ENCODE measurements at regions not wholly inside any gene's neighbourhood (a gene's known extent, or its start where the extent isn't known, plus 50 kb on each side); places are given as distances from the start of the nearest gene placed in this dataset.

GRCh38 chr10:111532139-111532538, 455.3 kb downstream of the ADRA2A start:
- Histone ChIP-seq H4K5ac (ENCODE audit: insufficient read length, low read depth, low read length) (no peak overlapping the region), H3K4me3 (ENCODE audit: extremely low read depth in 1 of 4, insufficient read depth in 2 of 4, low read depth in 3 of 4, low read length in 4 of 4) (no peak overlapping the region), H4K8ac (ENCODE audit: extremely low read depth, insufficient read depth, low read length) (no peak overlapping the region), H3K36me3 (ENCODE audit: control insufficient read depth in 2 of 4, insufficient read depth in 4 of 4, low read length in 3 of 4) (no peaks in the 10 kb centered on the region), H2AK5ac (ENCODE audit: low read depth, low read length) (no peak overlapping the region), H3K79me1 (ENCODE audit: low read depth, low read length) (no peaks in the 10 kb centered on the region), H2BK15ac (ENCODE audit: low read length) (no peak overlapping the region), H3K18ac (ENCODE audit: extremely low read depth, low read length) (no peak overlapping the region), H3K27ac (ENCODE audit: low read depth, low read length) (no peak overlapping the region), H3K4ac (replicated peaks; ENCODE audit: insufficient read length, low read depth, low read length) (no peak overlapping the region), H3K79me2 (ENCODE audit: control insufficient read depth in 1 of 2, insufficient read depth in 2 of 2, low read length in 2 of 2) (no peaks in the 10 kb centered on the region), H3K4me1 (replicated peaks in 1 of 4; ENCODE audit: control insufficient read depth in 3 of 4, insufficient read depth in 4 of 4, low read length in 3 of 4) (no peaks in the 10 kb centered on the region), H3K4me2 (ENCODE audit: insufficient read depth in 1 of 2, low read depth in 2 of 2, low read length in 2 of 2) (no peak overlapping the region), H2BK20ac (ENCODE audit: low read length) (no peak overlapping the region), H3K23me2 (ENCODE audit: low read depth, low read length) (no peaks in the 10 kb centered on the region), H2BK12ac (ENCODE audit: low read depth, low read length) (no peak overlapping the region), H3K9ac (replicated peaks in 1 of 4; ENCODE audit: extremely low read depth in 1 of 4, low read depth in 3 of 4, low read length in 3 of 4) (no peak overlapping the region), H3K14ac (ENCODE audit: insufficient read length) (no peak overlapping the region), H2AFZ (ENCODE audit: low read length) (no peak overlapping the region), H2BK120ac (replicated peaks; ENCODE audit: low read depth, low read length) (no peak overlapping the region), H3K23ac (ENCODE audit: insufficient read length) (no peak overlapping the region), H4K20me1 (replicated peaks in 1 of 2; ENCODE audit: control insufficient read depth in 1 of 2, insufficient read depth in 2 of 2, low read length in 2 of 2) (no peaks in the 10 kb centered on the region), H3K56ac (replicated peaks; ENCODE audit: insufficient read length, low read depth, low read length) (no peak overlapping the region), H4K91ac (replicated peaks; ENCODE audit: insufficient read length, low read length) (no peak overlapping the region), H2BK5ac (ENCODE audit: low read depth, low read length) (no peak overlapping the region), H3K27me3 (replicated peaks in 1 of 4; ENCODE audit: control insufficient read depth in 3 of 4, extremely low read depth in 1 of 4, insufficient read depth in 3 of 4, low read length in 3 of 4) (no peaks in the 10 kb centered on the region), H3K9me3 (ENCODE audit: insufficient read depth in 2 of 2, low read depth in 1 of 2, low read length in 1 of 2) (no peaks in the 10 kb centered on the region)
- ChIA-PET POLR2A (ENCODE audit: partially characterized antibody) (no interaction called here), CTCF (ENCODE audit: partially characterized antibody) (interaction anchor here (0.7 to 0.8 kb wide), 2 partner anchors 18 to 67 kb away, joined by 3 read pairs; no protein-coding TSS in a partner anchor)
- TF ChIP-seq BACH1 (IDR thresholded peaks at IDR 0.05; ENCODE audit: low read length) (peak; percentile 78; the same call in 1 of the 2 replicates), FOSL1 (IDR thresholded peaks at IDR 0.05; ENCODE audit: insufficient read depth, low read depth, low read length) (no peak), MAFK (IDR thresholded peaks at IDR 0.05; ENCODE audit: low read depth, low read length) (peak; percentile 45)
- FAIRE-seq (no peak), DNase-seq (ENCODE audit: low read depth in 1 of 2, low spot score in 2 of 2) (no peak)
- WGBS, 2 experiments (ENCODE audit: extremely low coverage in 1 of 2, insufficient coverage in 1 of 2, insufficient read length in 1 of 2, insufficient replicate concordance in 2 of 2, low coverage in 1 of 2, low lambda C conversion rate in 2 of 2, missing lambda C conversion rate in 1 of 2) = 84% methylated on average over 3 of the region's 3 CpGs; no CpG with 5 or more reads in 1 of the 2 experiments

All from H1 (cell line).